Ovary (tissue), 7 donors: ENCODE measurements at regions not wholly inside any gene's neighbourhood (a gene's known extent, or its start where the extent isn't known, plus 50 kb on each side); places are given as distances from the start of the nearest gene placed in this dataset.
A peak's percentile ranks its signal among the peaks of the same experiment; 100 is the strongest.

Source experiments
- DNase-seq, 5 donors: peaks; one replicate each; pipeline ENCODE4 v3.0.0-alpha.2; 2019 to 2020
- H3K27ac ChIP-seq, 2 donors: fragments of 200-600 bp; one replicate each; pipeline versions ENCODE4 v1.5.1 to v1.8.0; 2019 to 2022
- H3K27me3 ChIP-seq: fragments of 200-600 bp; one replicate; pipeline ENCODE4 v1.8.0; 2022
- H3K36me3 ChIP-seq: fragments of 200-600 bp; sonication (generic); one replicate; pipeline ENCODE4 v1.5.1; 2019
- H3K4me1 ChIP-seq: one replicate; pipeline ENCODE4 v1.8.1; 2013; ENCODE audit warnings: mild to moderate bottlenecking, moderate library complexity; ENCODE audit not compliant: insufficient read depth
- H3K4me3 ChIP-seq: fragments of 200-600 bp; sonication (generic); one replicate; pipeline ENCODE4 v1.5.1; 2017
- H3K9me3 ChIP-seq, 2 donors: fragments of 200-600 bp in 1 of 2; sonication (generic) in 1 of 2; one replicate each; pipeline versions ENCODE4 v1.5.1 to v1.8.1; 2013 to 2019; ENCODE audit warnings: mild to moderate bottlenecking in 1 of 2, moderate library complexity in 1 of 2
- EP300 ChIP-seq: sonication (generic); formaldehyde crosslinking; IDR thresholded peaks from one replicate; pipeline ENCODE4 v1.6.1; 2017; ENCODE audit warnings: antibody characterized with exemption
- POLR2A ChIP-seq: fragments of 450-650 bp; IDR thresholded peaks from one replicate; pipeline ENCODE4 v1.6.1; 2017; ENCODE audit warnings: antibody characterized with exemption, mild to moderate bottlenecking, moderate library complexity
- WGBS, 3 donors: extraction: QIAGEN DNeasy Blood & Tissue Kit in 1 of 3; methylation state at CpG; one replicate each; pipeline versions ENCODE4 v1.1.5 to v1.1.7; 2013 to 2017; 5-methylcytosine and 5-hydroxymethylcytosine counted together
- intact Hi-C, 4 donors: fragments of 100-400 bp; cut with DNase I; formaldehyde crosslinking; loops; one replicate each; pipeline versions ENCODE4 v1.11.0 to v1.15.1; 2022 to 2023
- TF ChIP-seq, protein P1 (sequence below), 3 donors: fragments of 450-650 bp in 2 of 3; fragments of 200-600 bp in 1 of 3; IDR thresholded peaks; one replicate each; pipeline versions ENCODE4 v1.5.1 to v1.8.0; 2016 to 2022; ENCODE audit warnings: antibody characterized with exemption in 3 of 3, mild to moderate bottlenecking in 1 of 3
- donor health status: DM: no; HTN: no; CAD: no; lungs with moderate emphysema.
- donor health status: DM: no; HTN: no; CAD: no.
- donor health status: Bipolar disorder and iron deficiency.
- donor health status: DM: no; HTN: no; CAD: no.
- donor health status: DM: yes; HTN: yes; CAD: no.

DNA sequence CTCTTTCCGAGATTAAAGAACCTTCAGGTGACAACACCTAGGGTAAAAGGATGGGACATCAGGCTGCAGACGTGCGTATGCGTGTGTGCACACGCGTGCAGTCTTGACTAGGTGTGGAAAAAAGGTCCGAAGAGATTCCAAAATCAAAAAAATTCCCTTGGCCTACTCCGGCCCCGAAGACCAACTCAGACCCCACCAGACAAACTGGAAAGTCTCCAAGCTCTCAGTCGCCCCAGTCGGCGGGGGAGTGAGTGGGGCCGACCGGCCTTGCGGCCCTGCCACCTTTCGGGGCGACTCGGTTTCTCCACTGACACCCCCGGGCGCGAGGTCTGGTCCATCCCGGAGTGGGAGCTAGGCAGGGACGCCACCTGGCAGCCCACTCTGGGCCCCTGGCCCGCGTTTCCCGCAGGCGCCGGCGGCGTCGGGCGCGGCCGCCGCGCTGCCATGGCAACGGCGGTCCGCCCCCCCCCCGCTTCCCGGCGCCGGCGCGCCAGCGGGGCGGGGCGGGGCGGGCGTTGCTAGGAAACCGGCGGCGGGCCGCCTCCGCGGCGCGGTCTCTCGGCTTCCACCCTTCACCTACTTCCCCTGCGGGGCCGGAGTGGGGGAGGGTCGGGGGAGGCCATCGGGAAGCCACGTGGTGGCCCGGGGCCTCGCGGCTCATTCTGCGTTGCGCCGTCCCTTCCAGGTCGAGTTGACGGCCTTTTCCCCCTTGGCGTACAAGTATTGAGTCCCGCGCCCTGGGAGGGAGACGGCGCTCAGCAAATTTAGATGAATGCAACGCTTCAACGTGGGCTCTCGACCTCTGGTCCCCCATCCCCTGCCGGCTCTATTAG is 253.1 kb downstream of the EFCAB11 start:
- no peaks in the 10 kb centered on the region for H3K9me3 ChIP-seq
- TF ChIP-seq EP300 (no peak), POLR2A (no peak)
- TF ChIP-seq, protein P1, sequence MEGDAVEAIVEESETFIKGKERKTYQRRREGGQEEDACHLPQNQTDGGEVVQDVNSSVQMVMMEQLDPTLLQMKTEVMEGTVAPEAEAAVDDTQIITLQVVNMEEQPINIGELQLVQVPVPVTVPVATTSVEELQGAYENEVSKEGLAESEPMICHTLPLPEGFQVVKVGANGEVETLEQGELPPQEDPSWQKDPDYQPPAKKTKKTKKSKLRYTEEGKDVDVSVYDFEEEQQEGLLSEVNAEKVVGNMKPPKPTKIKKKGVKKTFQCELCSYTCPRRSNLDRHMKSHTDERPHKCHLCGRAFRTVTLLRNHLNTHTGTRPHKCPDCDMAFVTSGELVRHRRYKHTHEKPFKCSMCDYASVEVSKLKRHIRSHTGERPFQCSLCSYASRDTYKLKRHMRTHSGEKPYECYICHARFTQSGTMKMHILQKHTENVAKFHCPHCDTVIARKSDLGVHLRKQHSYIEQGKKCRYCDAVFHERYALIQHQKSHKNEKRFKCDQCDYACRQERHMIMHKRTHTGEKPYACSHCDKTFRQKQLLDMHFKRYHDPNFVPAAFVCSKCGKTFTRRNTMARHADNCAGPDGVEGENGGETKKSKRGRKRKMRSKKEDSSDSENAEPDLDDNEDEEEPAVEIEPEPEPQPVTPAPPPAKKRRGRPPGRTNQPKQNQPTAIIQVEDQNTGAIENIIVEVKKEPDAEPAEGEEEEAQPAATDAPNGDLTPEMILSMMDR (IDR thresholded peaks at IDR 0.05): no peak
- H3K4me1 ChIP-seq: no peaks in the 10 kb centered on the region
- no peaks in the 10 kb centered on the region for H3K36me3 ChIP-seq
- peak; percentile 87 to 93 (median 91) for DNase-seq
- H3K27me3 ChIP-seq: no peaks in the 10 kb centered on the region
- 1 to 4% (median 3%) methylated on average over 52 to 71 of the region's 81 CpGs for WGBS, 3 donors
- H3K4me3 ChIP-seq: peak overlapping the region; percentile 50
- H3K27ac ChIP-seq: peak overlapping the region in 1 of 2 donors; percentile 59
- intact Hi-C loops: no loop called here

DNA sequence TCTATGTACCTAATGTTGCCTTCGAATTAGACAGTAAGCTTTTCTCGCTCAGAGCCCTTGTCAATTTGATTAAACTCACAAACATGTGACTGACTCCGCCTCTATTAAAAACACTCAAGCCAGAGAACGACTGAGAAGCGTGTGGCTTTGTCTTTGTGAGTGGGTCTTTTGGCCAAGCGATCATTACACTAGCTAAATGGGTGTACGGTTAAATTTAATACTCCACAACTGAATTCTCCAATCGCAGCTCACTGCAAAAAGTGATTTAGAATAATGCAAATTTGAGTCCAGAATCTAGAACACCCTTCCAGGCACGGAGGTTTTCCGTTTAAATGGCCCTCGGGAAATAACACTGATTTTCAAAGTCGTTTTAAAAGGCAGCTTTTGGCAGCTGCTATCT is 253.7 kb downstream of the EFCAB11 start:
- no peak for TF ChIP-seq EP300
- no peak overlapping the region for H3K27ac ChIP-seq
- intact Hi-C loops: no loop called here

DNA sequence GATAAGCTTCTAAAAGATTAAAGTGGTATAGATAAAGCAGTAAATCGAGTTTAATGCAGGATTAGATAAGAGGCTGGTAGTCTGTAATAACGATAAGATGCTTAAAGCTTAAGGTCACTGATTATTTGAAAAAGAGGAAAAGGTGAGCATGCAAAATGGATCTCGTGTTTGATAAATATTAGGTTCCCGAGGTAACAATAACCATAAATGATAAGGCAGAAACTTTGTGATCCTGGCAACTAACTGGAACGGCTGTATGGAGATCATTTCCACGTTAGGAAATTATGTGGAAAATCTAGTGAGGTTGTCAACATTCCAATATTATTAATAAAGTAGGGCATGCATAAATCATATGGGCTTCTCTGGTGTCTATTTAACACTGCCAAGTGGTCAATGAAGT is 255.5 kb downstream of the EFCAB11 start:
- intact Hi-C loops: no loop called here
- no peaks in the 10 kb centered on the region for H3K36me3 ChIP-seq
- H3K27me3 ChIP-seq: no peaks in the 10 kb centered on the region
- no peaks in the 10 kb centered on the region for H3K4me1 ChIP-seq
- H3K27ac ChIP-seq: no peak overlapping the region
- H3K4me3 ChIP-seq: no peak overlapping the region
- 53 to 69% (median 62%) methylated on average over 6 of the region's 6 CpGs for WGBS, 3 donors
- DNase-seq: no peak
- H3K9me3 ChIP-seq: no peaks in the 10 kb centered on the region
- TF ChIP-seq, protein P1 (IDR thresholded peaks at IDR 0.05): no peak

More for the DNA sequence above, 253.7 kb downstream of the EFCAB11 start:
- Histone ChIP-seq H3K9me3 (no peaks in the 10 kb centered on the region), H3K4me1 (no peaks in the 10 kb centered on the region), H3K27me3 (no peaks in the 10 kb centered on the region), H3K36me3 (no peaks in the 10 kb centered on the region), H3K4me3 (peak overlapping the region; percentile 50)
- 14 to 31% (median 18%) methylated on average over 12 of the region's 12 CpGs for WGBS, 3 donors
- DNase-seq: no peak

DNA sequence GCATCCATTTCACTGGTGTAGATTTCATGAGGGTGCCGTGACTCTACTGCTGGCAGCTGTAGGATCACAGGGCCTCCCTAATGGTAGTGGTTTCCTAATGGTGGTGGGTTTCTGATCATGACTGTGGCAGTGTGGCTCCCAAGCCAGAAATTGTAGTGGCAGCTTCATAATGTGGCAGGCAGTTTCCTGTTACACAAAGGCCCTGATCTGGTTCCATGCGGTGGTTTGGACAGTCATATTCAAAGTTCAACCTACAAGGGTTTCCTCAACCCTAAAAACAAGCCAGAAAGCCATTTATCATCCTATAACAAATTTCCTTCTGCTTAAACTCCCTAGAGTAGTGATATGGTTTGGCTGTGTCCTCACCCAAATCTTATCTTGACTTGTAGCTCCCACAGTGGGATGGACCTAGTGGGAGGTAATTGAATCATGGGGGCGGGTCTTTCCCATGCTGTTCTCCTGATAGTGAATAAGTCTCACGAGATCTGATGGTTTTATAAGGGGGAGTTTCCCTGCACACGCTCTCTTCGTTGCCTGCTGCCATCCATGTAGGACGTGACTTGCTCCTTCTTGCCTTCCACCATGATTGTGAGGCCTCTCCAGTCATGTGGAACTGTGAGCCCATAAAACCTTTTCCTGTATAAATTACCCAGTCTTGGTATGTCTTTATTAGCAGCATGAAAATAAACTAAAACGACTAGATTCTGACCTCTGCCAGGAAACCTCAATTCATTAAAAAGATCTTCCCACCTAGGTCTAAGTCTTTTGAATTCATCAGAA is 257.1 kb downstream of the EFCAB11 start:
- no peaks in the 10 kb centered on the region for H3K9me3 ChIP-seq
- no peak overlapping the region for H3K4me3 ChIP-seq
- no peak overlapping the region for H3K27ac ChIP-seq
- no peaks in the 10 kb centered on the region for H3K4me1 ChIP-seq
- 81 to 88% (median 85%) methylated on average over 8 of the region's 8 CpGs for WGBS, 3 donors
- no peak for TF ChIP-seq POLR2A
- no peak for TF ChIP-seq EP300
- TF ChIP-seq, protein P1 (IDR thresholded peaks at IDR 0.05): no peak
- no peaks in the 10 kb centered on the region for H3K27me3 ChIP-seq
- no peak for DNase-seq
- H3K36me3 ChIP-seq: no peaks in the 10 kb centered on the region
- intact Hi-C loops: no loop called here

DNA sequence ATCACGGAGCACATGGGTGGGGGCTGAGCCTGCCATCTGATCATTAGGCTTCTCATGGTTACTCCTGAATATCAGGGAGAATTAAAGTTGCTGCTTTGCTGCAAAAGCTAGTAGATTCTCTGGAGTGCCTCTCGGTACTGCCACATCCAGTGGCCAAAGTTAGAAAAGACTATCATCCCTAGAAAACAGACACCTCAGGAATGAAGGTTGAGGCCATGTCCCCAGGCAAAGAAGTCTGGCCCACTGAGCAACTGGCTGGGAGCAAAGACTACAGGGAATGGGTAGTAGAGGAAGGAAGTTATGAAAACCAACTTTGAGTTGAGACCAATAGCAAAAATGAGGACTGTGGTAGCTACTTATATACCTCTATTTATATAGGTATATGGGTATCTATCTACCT is 258.7 kb downstream of the EFCAB11 start:
- 86 to 90% (median 88%) methylated on average over 2 of the region's 2 CpGs for WGBS, 3 donors
- no peak overlapping the region for H3K4me3 ChIP-seq
- H3K4me1 ChIP-seq: no peaks in the 10 kb centered on the region
- H3K36me3 ChIP-seq: no peaks in the 10 kb centered on the region
- no peaks in the 10 kb centered on the region for H3K27me3 ChIP-seq
- TF ChIP-seq, protein P1 (IDR thresholded peaks at IDR 0.05): no peak
- TF ChIP-seq EP300 (no peak), POLR2A (no peak)
- no peak overlapping the region for H3K27ac ChIP-seq
- no peaks in the 10 kb centered on the region for H3K9me3 ChIP-seq
- DNase-seq: no peak
- intact Hi-C loops: no loop called here
